ENCODE measurements at regions not wholly inside any gene's neighbourhood (a gene's known extent, or its start where the extent isn't known, plus 50 kb on each side); places are given as distances from the start of the nearest gene placed in this dataset. TPM values are rescaled to one million over a fixed set of nuclear protein-coding genes. Genes with fewer than 3 reads are reported as not detected.

Small RNA genes in the stretch of these regions (small RNA-seq; reads per million reads assigned to genes)
- not detected for gene RF00424 (ENCODE audit: low replicate concordance)

Data from lung (tissue), 1 donor.